ENCODE measurements at regions not wholly inside any gene's neighbourhood (a gene's known extent, or its start where the extent isn't known, plus 50 kb on each side); places are given as distances from the start of the nearest gene placed in this dataset.

DNA sequence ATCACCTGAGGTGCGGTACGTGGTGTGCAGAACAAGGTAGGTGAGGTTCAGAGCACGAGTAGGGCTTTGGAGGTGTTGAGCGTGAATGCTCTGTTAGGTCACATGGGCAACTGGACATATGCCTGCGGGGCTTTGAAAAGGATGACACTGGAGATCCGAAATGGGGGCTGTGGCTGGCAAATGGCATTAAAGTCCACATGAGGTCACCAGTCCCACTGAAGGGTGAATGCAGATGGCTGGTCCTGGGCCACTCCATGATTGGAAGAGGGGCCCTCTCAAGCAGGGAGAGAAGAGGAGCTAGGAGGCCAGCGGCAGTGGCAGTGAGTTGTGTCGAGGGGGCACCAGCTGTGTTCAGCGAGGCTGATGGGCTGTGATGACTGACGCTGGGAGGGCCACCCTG is 254.9 kb upstream of the SHH start:
- H3K4me3 ChIP-seq (ENCODE audit: low read depth, low read length): no peak overlapping the region
- TF ChIP-seq CTCF (IDR thresholded peaks at IDR 0.05; ENCODE audit: insufficient read depth, low read depth, low read length): no peak
- DNase-seq (ENCODE audit: low read depth): no peak

DNA sequence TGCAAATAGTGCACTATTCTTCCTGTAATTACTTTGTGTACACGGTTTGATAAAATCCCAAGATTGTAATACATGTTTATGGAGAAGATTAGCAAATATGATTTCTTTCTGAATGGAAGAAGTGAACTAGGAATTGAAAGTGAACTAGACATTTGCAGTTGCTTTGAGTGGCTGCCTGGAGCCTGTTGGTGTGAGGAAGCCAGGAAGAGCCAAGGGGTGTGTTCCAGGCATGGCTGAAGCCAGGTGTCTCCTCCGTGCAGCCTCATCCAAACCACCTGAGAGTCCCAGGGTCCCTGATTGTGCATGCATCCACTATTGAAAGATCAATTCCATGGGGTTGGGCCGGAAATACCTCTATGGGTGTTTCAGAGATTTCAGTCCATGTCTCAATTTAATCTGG is 253.1 kb upstream of the SHH start:
- no peak for DNase-seq (ENCODE audit: low read depth)
- TF ChIP-seq CTCF (IDR thresholded peaks at IDR 0.05; ENCODE audit: insufficient read depth, low read depth, low read length): no peak
- H3K4me3 ChIP-seq (ENCODE audit: low read depth, low read length): no peak overlapping the region

- TF ChIP-seq CTCF (IDR thresholded peaks at IDR 0.05; ENCODE audit: insufficient read depth, low read depth, low read length): no peak
- DNase-seq (ENCODE audit: low read depth): no peak
- H3K4me3 ChIP-seq (ENCODE audit: low read depth, low read length): no peak overlapping the region
Measured at GRCh38 chr7:156064971-156065386, 252.7 kb upstream of the SHH start.

DNA sequence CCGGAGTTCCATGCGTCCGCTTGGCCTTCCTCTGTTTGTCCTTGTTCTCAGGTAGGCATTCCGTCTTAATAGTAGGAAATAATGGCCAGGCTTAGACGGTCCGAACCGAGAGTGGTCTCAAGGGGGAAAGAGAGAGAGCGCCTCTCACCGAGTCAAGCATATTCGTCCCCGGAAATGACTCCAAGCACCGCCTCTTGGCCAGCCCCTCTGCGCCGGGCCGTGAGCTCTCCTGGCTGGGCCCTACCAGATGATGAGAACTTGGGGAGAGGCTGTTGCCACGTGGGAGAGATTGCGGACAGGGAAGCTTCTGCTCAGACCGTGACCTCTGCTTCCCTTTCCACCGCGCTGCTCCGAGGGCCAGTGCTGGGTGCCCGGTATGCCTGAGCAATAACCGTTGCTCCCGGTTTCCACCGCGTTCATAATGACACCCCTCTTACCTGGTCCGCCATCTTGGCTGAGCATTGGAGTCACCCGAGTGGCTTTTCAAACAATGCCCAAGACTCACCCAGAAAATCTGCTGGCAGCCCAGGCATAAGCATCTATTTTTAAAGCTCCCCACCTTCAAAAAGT is 251.1 kb upstream of the SHH start:
- no peak for DNase-seq (ENCODE audit: low read depth)
- H3K4me3 ChIP-seq (ENCODE audit: low read depth, low read length): no peak overlapping the region
- TF ChIP-seq CTCF (IDR thresholded peaks at IDR 0.05; ENCODE audit: insufficient read depth, low read depth, low read length): no peak

DNA sequence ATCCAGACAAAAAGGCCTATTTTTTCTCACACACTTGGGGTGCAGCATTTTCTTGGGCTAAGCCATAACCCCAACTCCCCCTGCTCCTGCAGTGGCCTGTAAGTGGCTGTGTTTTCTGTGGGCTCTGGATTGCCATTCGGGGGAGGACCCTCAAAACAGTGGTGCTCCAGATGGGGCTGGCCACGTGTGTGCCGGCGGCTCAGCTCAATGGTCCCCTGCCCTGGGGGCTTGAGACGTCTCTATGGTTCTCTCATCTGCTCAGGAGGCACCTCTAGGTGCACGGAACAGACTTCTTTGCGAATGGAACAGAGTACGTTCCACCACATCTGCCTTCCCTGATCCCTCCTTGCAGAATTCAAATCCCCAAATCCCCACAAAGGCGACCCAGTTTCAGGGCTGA is 250.0 kb upstream of the SHH start:
- DNase-seq (ENCODE audit: low read depth): no peak
- no peak for TF ChIP-seq CTCF (IDR thresholded peaks at IDR 0.05; ENCODE audit: insufficient read depth, low read depth, low read length)
- no peak overlapping the region for H3K4me3 ChIP-seq (ENCODE audit: low read depth, low read length)

- DNase-seq (ENCODE audit: low read depth): no peak
- TF ChIP-seq CTCF (IDR thresholded peaks at IDR 0.05; ENCODE audit: insufficient read depth, low read depth, low read length): no peak
- no peak overlapping the region for H3K4me3 ChIP-seq (ENCODE audit: low read depth, low read length)
Measured at GRCh38 chr7:156061689-156062255, 249.5 kb upstream of the SHH start.

GRCh38 chr7:156060925-156061324 is 248.7 kb upstream of the SHH start:
- TF ChIP-seq CTCF (IDR thresholded peaks at IDR 0.05; ENCODE audit: insufficient read depth, low read depth, low read length): no peak
- DNase-seq (ENCODE audit: low read depth): no peak

More at GRCh38 chr7:156060925-156061324, 248.7 kb upstream of the SHH start:
- H3K4me3 ChIP-seq (ENCODE audit: low read depth, low read length): no peak overlapping the region
